ENCODE measurements at regions not wholly inside any gene's neighbourhood (a gene's known extent, or its start where the extent isn't known, plus 50 kb on each side); places are given as distances from the start of the nearest gene placed in this dataset.
"Not testable (repeated sequence)": the region's sequence is repeated elsewhere in the genome, so short reads cannot be mapped to it uniquely, and the experiment has no call there.

- DNase-seq: no peak
Measured at GRCh38 chr20:22529150-22530019, 55.0 kb downstream of the FOXA2 start.

DNA sequence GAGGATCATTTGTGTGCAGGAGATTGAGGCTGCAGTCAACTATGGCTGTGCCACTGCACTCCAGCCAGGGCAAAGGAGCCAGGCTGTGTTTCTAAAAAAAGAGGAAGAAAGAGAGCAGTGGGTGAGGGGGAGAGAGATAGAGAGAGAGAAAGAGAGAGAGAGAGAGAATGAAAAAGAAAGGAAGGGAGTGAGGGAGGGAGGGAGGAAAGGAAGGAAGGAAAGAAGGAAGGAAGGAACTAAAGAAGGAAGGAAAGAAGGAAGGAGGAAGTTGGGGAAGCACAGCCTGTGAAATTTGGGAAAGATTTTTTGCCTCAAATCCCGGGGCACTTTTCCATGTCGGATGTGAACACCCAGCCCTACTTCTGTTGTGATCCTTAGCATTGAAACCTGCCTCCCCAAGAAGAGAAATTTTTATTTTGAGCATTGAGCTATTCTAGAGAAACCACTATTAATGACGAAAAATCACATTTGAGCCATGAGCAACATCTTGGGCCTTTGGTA lies 57.8 kb downstream of the FOXA2 start:
- no peak for DNase-seq

- no peak for DNase-seq
Measured at GRCh38 chr20:22525821-22526220, 58.6 kb downstream of the FOXA2 start.

GRCh38 chr20:22525069-22525820 lies 59.1 kb downstream of the FOXA2 start:
- DNase-seq: no peak

DNA sequence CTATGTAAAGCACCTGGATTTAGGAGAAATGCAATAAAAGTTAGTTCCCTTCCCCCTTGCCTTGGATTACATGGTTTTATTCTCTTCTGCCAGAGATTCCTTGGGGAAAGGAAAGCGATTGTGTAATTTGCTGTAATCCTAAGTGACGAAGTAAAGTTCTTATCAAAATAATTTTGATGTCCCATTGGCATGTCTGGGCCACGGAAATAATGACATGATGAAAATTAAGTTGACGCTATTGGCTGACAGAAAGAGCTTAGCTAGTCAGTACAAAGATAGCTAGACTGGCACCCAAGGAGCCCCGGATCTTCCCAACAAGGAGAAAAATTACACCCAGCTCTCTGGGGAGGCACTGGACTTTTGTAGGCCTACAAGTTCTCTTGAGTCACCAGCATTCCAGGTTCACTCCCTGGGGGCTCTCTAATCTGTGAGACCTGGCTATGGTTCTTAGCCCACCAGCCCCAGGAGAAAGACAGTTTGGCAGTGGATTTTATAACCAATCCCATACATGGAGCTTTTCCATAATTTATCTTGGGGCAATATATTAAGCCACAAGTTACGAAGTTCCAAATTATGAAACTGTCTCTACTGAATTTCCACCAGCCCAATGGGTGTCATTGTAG lies 59.9 kb downstream of the FOXA2 start:
- DNase-seq: no peak

- DNase-seq: no peak
Measured at GRCh38 chr20:22523499-22524392, 60.6 kb downstream of the FOXA2 start.

GRCh38 chr20:22523128-22523498 lies 61.3 kb downstream of the FOXA2 start:
- no peak for DNase-seq

DNA sequence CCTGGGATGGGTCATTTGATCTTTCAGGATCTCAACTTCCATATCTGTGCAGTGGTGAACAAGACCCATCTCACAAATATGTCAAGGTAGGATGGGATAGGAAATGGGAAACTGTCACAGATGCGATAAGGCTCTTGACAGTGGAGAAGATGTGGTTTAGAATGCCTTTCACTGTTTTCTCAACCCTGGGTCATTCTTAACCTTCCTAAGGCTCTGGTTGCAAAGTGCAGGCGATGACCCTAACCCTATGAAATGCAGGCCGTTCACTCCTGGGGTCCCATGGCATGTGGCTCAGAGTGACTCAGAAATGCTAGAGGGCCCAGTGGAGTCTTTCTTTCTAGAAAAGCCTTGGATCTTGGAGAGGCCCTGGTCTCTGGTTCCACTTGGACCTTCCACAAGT lies 61.7 kb downstream of the FOXA2 start:
- DNase-seq: no peak

DNA sequence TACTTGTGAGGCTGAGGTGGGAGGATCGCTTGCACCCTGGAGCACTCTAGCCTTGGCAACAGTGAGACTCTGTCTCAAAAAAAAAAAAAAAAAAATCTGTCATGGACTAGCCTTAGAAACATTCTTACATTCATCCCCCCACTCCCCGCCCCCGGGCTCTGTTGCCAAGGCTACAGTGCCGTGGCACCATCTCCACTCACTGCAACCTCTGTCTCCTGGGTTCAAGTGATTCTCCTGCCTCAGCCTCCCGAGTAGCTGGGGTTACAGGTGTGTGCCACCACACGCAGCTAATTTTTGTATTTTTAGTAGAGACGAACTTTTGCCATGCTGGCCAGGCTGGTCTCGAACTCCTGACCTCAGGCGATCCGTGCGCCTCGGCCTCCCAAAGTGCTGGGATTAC lies 62.4 kb downstream of the FOXA2 start:
- not testable (repeated sequence) for DNase-seq

GRCh38 chr20:22520381-22520780 lies 64.0 kb downstream of the FOXA2 start:
- DNase-seq: no peak

GRCh38 chr20:22515264-22515663 lies 69.1 kb downstream of the FOXA2 start:
- no peak for DNase-seq

DNA sequence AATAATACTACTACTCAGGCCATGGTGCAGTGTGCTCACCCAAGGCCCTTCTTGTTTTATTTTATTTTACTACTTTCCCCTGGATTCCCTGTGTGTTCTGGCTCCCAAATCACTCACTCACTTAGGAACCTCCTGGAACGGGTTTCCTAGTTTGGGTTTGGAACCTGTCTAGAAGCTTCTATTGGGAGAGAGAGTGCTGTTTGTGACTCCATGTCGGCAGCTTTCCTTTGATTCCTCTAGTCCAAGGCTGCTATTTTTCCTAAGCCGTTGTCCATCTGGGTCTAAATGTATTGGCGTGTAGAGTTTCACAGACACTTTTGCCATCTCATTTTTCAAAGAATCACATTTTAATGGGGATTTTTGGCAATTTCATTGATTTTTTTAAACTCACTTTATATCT lies 70.8 kb downstream of the FOXA2 start:
- no peak for DNase-seq

GRCh38 chr20:22512911-22513489 lies 71.4 kb downstream of the FOXA2 start:
- DNase-seq: no peak

GRCh38 chr20:22511943-22512910 lies 72.1 kb downstream of the FOXA2 start:
- DNase-seq: no peak

GRCh38 chr20:22509843-22510147 lies 74.6 kb downstream of the FOXA2 start:
- DNase-seq: no peak

GRCh38 chr20:22509090-22509842 lies 75.1 kb downstream of the FOXA2 start:
- DNase-seq: no peak

GRCh38 chr20:22508426-22508825 lies 75.9 kb downstream of the FOXA2 start:
- DNase-seq: no peak

GRCh38 chr20:22507240-22507961 lies 77.0 kb downstream of the FOXA2 start:
- DNase-seq: peak; percentile 78

DNA sequence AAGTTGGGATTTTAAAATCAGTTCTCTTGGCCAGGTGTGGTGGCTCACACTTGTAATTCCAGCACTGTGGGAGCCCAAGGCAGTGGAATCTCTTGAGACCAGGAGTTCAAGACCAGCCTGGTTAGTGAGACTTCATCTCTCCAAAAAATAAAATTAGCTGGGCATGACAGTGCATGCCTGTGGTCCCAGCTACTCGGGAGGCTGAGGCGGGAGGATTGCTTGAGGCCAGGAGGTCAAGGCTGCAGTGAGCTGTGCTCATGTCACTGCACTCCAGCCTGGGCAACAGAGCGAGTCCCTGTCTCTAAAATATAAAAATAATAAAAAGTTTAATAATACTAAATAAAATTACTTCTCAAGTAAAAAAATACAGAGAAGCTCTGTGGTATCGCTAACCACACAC lies 77.5 kb downstream of the FOXA2 start:
- no peak for DNase-seq
